WTC11 (cell line): ENCODE measurements at regions not wholly inside any gene's neighbourhood (a gene's known extent, or its start where the extent isn't known, plus 50 kb on each side); places are given as distances from the start of the nearest gene placed in this dataset.

Source experiments
- ATAC-seq: fragments of 200-7000 bp; cut with Tn5 transposase; 2 replicates; pipeline ENCODE4 v1.10.0; 2021; ENCODE audit warnings: mild to moderate bottlenecking, moderate library complexity
- CTCF ChIA-PET: fragments of 300-600 bp; sonication (Branson Sonifier 250); formaldehyde crosslinking; loops from one replicate; lab custom pipeline; 2021; ENCODE audit warnings: antibody characterized with exemption; lab: Charles Lee
- POLR2A ChIA-PET: fragments of 350-600 bp; sonication (Branson Sonifier 250); formaldehyde crosslinking; loops from one replicate; lab custom pipeline; 2021; ENCODE audit warnings: antibody characterized with exemption; lab: Charles Lee
- DNase-seq: peaks from one replicate; pipeline ENCODE4 v3.0.0; 2021; ENCODE audit warnings: low spot score
- H3K27ac Mint-ChIP-seq: 2 replicates; pipeline ENCODE4 v1.8.0; 2021; ENCODE audit warnings: mixed read lengths
- H3K27me3 Mint-ChIP-seq: 2 replicates; pipeline ENCODE4 v1.8.0; 2021; ENCODE audit warnings: low read depth, mild to moderate bottlenecking, moderate library complexity, mixed read lengths
- H3K36me3 Mint-ChIP-seq: 2 replicates; pipeline ENCODE4 v1.8.0; 2021; ENCODE audit warnings: mixed read lengths
- H3K4me1 Mint-ChIP-seq: 2 replicates; pipeline ENCODE4 v1.8.0; 2022; ENCODE audit warnings: mixed read lengths
- H3K4me3 Mint-ChIP-seq: 2 replicates; pipeline ENCODE4 v1.8.0; 2021; ENCODE audit warnings: mild to moderate bottlenecking, moderate library complexity, mixed read lengths
- H3K9me3 Mint-ChIP-seq: 2 replicates; pipeline ENCODE4 v1.8.0; 2021; ENCODE audit warnings: mixed read lengths
- ATF1 ChIP-seq: sonication (generic); formaldehyde crosslinking; IDR thresholded peaks from 2 replicates; pipeline ENCODE4 v1.8.1; 2023; ENCODE audit warnings: mild to moderate bottlenecking, moderate library complexity, missing genetic modification reagents
- ETV6 ChIP-seq: sonication (generic); formaldehyde crosslinking; IDR thresholded peaks from 2 replicates; pipeline ENCODE4 v1.8.1; 2022; ENCODE audit warnings: mild to moderate bottlenecking, missing genetic modification reagents
- FOXP1 ChIP-seq: sonication (generic); formaldehyde crosslinking; IDR thresholded peaks from 2 replicates; pipeline ENCODE4 v1.8.0; 2022; ENCODE audit warnings: missing genetic modification reagents, mild to moderate bottlenecking, moderate library complexity, borderline replicate concordance
- KAT7 ChIP-seq: sonication (generic); formaldehyde crosslinking; IDR thresholded peaks from 2 replicates; pipeline ENCODE4 v1.8.1; 2023; ENCODE audit warnings: missing genetic modification reagents, mild to moderate bottlenecking, borderline replicate concordance
- MXD4 ChIP-seq: fragments of 250-450 bp; sonication (Bioruptor Pico); IDR thresholded peaks from 2 replicates; pipeline ENCODE4 v1.8.0; 2021; ENCODE audit warnings: mild to moderate bottlenecking, moderate library complexity, borderline replicate concordance
- NR1H2 ChIP-seq: sonication (generic); formaldehyde crosslinking; IDR thresholded peaks from 2 replicates; pipeline ENCODE4 v1.9.0; 2021; ENCODE audit warnings: mild to moderate bottlenecking, moderate library complexity, missing genetic modification reagents
- RORB ChIP-seq: fragments of 250-450 bp; sonication (Bioruptor Pico); IDR thresholded peaks from 2 replicates; pipeline ENCODE4 v1.9.0; 2021; ENCODE audit warnings: mild to moderate bottlenecking
- TEAD1 ChIP-seq: sonication (generic); formaldehyde crosslinking; IDR thresholded peaks from 2 replicates; pipeline ENCODE4 v1.8.0; 2022; ENCODE audit warnings: mild to moderate bottlenecking, missing genetic modification reagents
- TEAD4 ChIP-seq: sonication (generic); formaldehyde crosslinking; IDR thresholded peaks from 2 replicates; pipeline ENCODE4 v1.8.0; 2022; ENCODE audit warnings: mild to moderate bottlenecking, missing genetic modification reagents
- ZNF219 ChIP-seq: sonication (generic); formaldehyde crosslinking; IDR thresholded peaks from 2 replicates; pipeline ENCODE4 v1.8.0; 2023; ENCODE audit warnings: missing genetic modification reagents, mild to moderate bottlenecking, borderline replicate concordance
- ZNF263 ChIP-seq: sonication (generic); formaldehyde crosslinking; IDR thresholded peaks from 2 replicates; pipeline ENCODE4 v1.8.1; 2022; ENCODE audit warnings: low read depth, mild to moderate bottlenecking, moderate library complexity, missing genetic modification reagents
- ZNF416 ChIP-seq: fragments of 250-450 bp; sonication (Bioruptor Pico); IDR thresholded peaks from 2 replicates; pipeline ENCODE4 v1.9.0; 2021; ENCODE audit warnings: mild to moderate bottlenecking, inconsistent platforms
- ZNF425 ChIP-seq: fragments of 250-450 bp; sonication (Bioruptor Pico); conservative IDR thresholded peaks from 2 replicates; pipeline ENCODE4 v1.9.0; 2021; ENCODE audit warnings: mild to moderate bottlenecking
- ZNF512 ChIP-seq: sonication (generic); formaldehyde crosslinking; IDR thresholded peaks from 2 replicates; pipeline ENCODE4 v1.8.1; 2022; ENCODE audit warnings: missing genetic modification reagents, borderline replicate concordance
- TF ChIP-seq, protein P1 (sequence below): sonication (generic); formaldehyde crosslinking; IDR thresholded peaks from 2 replicates; pipeline ENCODE4 v1.8.1; 2022; ENCODE audit warnings: mild to moderate bottlenecking, moderate library complexity, missing genetic modification reagents
- TF ChIP-seq, protein P2 (sequence below): fragments of 250-450 bp; sonication (Bioruptor Pico); IDR thresholded peaks from 2 replicates; pipeline ENCODE4 v2.1.2; 2022; ENCODE audit warnings: mild to moderate bottlenecking, moderate library complexity
- TF ChIP-seq, protein P3 (sequence below): sonication (generic); formaldehyde crosslinking; IDR thresholded peaks from 2 replicates; pipeline ENCODE4 v1.8.1; 2023; ENCODE audit warnings: mild to moderate bottlenecking, missing genetic modification reagents
- TF ChIP-seq, protein P4 (sequence below): fragments of 250-450 bp; sonication (Bioruptor Pico); IDR thresholded peaks from 2 replicates; pipeline ENCODE4 v1.9.0; 2021; ENCODE audit warnings: mild to moderate bottlenecking, borderline replicate concordance

DNA sequence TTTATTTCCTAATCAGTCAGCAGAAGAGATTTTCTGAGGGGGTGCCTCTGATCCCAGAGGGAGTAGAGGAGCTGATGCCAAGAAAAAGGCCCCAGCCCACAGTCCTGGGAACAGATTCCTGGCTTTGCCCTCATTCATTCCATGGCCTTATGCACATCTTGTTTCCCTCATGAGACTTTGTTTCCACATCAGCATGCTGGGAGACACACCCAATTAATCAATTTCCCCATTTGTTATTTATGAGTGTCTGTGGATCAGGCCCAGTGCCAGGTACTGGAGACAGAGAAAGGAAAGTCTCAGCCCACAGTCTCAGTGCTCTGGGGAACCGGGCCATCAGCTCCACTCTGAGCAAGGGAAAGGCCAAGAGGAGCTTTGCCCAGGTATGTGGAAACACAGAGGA, 496.2 kb upstream of the ZMIZ1 start:
- ChIA-PET POLR2A (no interaction called here), CTCF (no interaction called here)
- H3K36me3 Mint-ChIP-seq: no peaks in the 10 kb centered on the region
- DNase-seq (no peak), ATAC-seq (no peak)
- peaks cover 3% of the 10 kb centered on the region; the same call in 1 of the 2 replicates for H3K4me1 Mint-ChIP-seq
- no peak for TF ChIP-seq FOXP1
- no peak for TF ChIP-seq ZNF425 (CRISPR knock-in tag)
- no peak for TF ChIP-seq ZNF219 (CRISPR knock-in tag)
- TF ChIP-seq, protein P1, sequence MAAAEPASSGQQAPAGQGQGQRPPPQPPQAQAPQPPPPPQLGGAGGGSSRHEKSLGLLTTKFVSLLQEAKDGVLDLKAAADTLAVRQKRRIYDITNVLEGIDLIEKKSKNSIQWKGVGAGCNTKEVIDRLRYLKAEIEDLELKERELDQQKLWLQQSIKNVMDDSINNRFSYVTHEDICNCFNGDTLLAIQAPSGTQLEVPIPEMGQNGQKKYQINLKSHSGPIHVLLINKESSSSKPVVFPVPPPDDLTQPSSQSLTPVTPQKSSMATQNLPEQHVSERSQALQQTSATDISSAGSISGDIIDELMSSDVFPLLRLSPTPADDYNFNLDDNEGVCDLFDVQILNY: no peak
- no peak for TF ChIP-seq ZNF512 (CRISPR knock-in tag)
- no peak overlapping the region for H3K4me3 Mint-ChIP-seq
- H3K9me3 Mint-ChIP-seq: no peaks in the 10 kb centered on the region; the same call in 1 of the 2 replicates
- no peaks in the 10 kb centered on the region for H3K27me3 Mint-ChIP-seq
- H3K27ac Mint-ChIP-seq: no peak overlapping the region

DNA sequence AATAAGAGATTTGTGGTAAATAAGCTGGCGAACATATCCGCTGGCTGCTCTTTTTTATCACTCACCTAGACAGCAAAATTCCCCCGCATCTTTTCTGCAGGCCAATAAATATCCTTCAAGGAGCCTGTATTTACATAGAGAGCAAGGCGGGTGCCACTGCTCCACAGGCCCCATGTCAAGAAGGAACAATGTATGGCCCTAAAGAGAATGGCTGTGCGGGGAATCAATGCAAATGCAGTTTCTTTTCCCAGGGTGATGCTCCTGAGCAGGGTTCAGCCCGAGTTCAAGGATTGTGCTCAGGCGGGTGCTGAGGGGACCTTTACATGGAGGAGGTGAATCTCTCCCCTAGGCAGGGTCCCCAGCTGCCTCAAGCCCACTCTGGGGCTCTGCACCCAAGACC, 494.2 kb upstream of the ZMIZ1 start:
- DNase-seq: no peak
- no peaks in the 10 kb centered on the region for H3K27me3 Mint-ChIP-seq
- H3K27ac Mint-ChIP-seq: no peak overlapping the region
- CTCF ChIA-PET: no interaction called here
- TF ChIP-seq RORB (CRISPR knock-in tag): no peak
- H3K4me3 Mint-ChIP-seq: no peak overlapping the region
- POLR2A ChIA-PET: no interaction called here
- no peak for ATAC-seq
- H3K4me1 Mint-ChIP-seq: peaks cover 8% of the 10 kb centered on the region
- H3K36me3 Mint-ChIP-seq: no peaks in the 10 kb centered on the region
- no peaks in the 10 kb centered on the region; the same call in 1 of the 2 replicates for H3K9me3 Mint-ChIP-seq

DNA sequence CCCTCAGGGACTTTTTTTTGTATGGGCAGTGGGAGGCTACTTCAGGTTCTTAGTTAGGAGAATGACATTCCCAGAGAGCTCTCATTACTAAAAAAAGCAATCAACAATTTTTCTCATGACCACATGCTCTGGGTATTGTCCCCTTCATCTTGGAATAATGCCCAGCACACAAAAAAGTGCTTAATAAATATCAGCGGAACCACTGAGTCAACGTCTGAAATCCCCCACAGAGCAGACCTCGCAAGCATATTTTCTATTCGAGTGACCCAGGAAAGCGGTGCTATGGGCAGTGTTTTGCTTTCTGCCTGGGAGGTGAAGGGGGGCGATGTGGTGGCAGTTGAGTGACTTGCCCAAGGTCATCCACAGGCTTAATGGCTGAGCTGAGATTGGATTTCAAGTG, 493.4 kb upstream of the ZMIZ1 start:
- ATAC-seq (no peak), DNase-seq (no peak)
- CTCF ChIA-PET: no interaction called here
- no peaks in the 10 kb centered on the region for H3K27me3 Mint-ChIP-seq
- POLR2A ChIA-PET: no interaction called here
- H3K4me3 Mint-ChIP-seq: no peak overlapping the region
- peaks cover 8% of the 10 kb centered on the region for H3K4me1 Mint-ChIP-seq
- no peaks in the 10 kb centered on the region for H3K36me3 Mint-ChIP-seq
- no peaks in the 10 kb centered on the region; the same call in 1 of the 2 replicates for H3K9me3 Mint-ChIP-seq
- no peak overlapping the region for H3K27ac Mint-ChIP-seq
- TF ChIP-seq, protein P2, sequence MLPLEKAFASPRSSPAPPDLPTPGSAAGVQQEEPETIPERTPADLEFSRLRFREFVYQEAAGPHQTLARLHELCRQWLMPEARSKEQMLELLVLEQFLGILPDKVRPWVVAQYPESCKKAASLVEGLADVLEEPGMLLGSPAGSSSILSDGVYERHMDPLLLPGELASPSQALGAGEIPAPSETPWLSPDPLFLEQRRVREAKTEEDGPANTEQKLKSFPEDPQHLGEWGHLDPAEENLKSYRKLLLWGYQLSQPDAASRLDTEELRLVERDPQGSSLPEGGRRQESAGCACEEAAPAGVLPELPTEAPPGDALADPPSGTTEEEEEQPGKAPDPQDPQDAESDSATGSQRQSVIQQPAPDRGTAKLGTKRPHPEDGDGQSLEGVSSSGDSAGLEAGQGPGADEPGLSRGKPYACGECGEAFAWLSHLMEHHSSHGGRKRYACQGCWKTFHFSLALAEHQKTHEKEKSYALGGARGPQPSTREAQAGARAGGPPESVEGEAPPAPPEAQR (CRISPR knock-in tag): no peak
- TF ChIP-seq, protein P3, sequence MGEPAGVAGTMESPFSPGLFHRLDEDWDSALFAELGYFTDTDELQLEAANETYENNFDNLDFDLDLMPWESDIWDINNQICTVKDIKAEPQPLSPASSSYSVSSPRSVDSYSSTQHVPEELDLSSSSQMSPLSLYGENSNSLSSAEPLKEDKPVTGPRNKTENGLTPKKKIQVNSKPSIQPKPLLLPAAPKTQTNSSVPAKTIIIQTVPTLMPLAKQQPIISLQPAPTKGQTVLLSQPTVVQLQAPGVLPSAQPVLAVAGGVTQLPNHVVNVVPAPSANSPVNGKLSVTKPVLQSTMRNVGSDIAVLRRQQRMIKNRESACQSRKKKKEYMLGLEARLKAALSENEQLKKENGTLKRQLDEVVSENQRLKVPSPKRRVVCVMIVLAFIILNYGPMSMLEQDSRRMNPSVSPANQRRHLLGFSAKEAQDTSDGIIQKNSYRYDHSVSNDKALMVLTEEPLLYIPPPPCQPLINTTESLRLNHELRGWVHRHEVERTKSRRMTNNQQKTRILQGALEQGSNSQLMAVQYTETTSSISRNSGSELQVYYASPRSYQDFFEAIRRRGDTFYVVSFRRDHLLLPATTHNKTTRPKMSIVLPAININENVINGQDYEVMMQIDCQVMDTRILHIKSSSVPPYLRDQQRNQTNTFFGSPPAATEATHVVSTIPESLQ: no peak
- TF ChIP-seq ZNF263: no peak
- no peak for TF ChIP-seq FOXP1
- TF ChIP-seq ZNF416: no peak
- TF ChIP-seq NR1H2 (CRISPR knock-in tag): no peak
- no peak for TF ChIP-seq TEAD1 (CRISPR knock-in tag)
- TF ChIP-seq ETV6: no peak
- TF ChIP-seq MXD4 (CRISPR knock-in tag): no peak
- TF ChIP-seq KAT7 (CRISPR knock-in tag): no peak
- TF ChIP-seq TEAD4 (CRISPR knock-in tag): no peak
- TF ChIP-seq ZNF512 (CRISPR knock-in tag): no peak
- TF ChIP-seq, protein P4, sequence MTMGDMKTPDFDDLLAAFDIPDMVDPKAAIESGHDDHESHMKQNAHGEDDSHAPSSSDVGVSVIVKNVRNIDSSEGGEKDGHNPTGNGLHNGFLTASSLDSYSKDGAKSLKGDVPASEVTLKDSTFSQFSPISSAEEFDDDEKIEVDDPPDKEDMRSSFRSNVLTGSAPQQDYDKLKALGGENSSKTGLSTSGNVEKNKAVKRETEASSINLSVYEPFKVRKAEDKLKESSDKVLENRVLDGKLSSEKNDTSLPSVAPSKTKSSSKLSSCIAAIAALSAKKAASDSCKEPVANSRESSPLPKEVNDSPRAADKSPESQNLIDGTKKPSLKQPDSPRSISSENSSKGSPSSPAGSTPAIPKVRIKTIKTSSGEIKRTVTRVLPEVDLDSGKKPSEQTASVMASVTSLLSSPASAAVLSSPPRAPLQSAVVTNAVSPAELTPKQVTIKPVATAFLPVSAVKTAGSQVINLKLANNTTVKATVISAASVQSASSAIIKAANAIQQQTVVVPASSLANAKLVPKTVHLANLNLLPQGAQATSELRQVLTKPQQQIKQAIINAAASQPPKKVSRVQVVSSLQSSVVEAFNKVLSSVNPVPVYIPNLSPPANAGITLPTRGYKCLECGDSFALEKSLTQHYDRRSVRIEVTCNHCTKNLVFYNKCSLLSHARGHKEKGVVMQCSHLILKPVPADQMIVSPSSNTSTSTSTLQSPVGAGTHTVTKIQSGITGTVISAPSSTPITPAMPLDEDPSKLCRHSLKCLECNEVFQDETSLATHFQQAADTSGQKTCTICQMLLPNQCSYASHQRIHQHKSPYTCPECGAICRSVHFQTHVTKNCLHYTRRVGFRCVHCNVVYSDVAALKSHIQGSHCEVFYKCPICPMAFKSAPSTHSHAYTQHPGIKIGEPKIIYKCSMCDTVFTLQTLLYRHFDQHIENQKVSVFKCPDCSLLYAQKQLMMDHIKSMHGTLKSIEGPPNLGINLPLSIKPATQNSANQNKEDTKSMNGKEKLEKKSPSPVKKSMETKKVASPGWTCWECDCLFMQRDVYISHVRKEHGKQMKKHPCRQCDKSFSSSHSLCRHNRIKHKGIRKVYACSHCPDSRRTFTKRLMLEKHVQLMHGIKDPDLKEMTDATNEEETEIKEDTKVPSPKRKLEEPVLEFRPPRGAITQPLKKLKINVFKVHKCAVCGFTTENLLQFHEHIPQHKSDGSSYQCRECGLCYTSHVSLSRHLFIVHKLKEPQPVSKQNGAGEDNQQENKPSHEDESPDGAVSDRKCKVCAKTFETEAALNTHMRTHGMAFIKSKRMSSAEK (CRISPR knock-in tag): no peak
- no peak for TF ChIP-seq ATF1 (CRISPR knock-in tag)
